ENCODE measurements at regions not wholly inside any gene's neighbourhood (a gene's known extent, or its start where the extent isn't known, plus 50 kb on each side); places are given as distances from the start of the nearest gene placed in this dataset.

DNA sequence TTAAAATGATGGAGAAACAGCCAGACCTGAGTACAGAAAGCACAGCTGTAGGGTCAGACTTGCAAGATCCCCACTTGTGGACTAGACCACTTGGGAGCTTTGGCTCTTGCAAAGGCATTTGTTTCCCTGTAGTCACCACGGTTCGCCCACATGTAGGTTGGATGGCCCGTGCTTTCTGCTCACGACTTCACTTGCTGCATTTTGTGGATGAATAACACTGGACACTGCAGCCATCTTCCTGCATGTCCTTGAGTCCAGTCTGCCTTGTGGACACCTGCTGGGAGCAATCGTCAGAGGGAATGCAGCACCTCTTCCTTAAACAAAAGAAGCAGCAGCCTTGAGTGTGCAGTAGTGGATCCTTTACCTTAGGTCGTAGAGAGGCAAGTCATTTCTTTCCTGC, 372.9 kb upstream of the IRX2 start:
- WGBS, 2 experiments (ENCODE audit: extremely low coverage in 1 of 2, insufficient coverage in 1 of 2, insufficient read length in 1 of 2, insufficient replicate concordance in 2 of 2, low coverage in 1 of 2, low lambda C conversion rate in 2 of 2, missing lambda C conversion rate in 1 of 2) = 64% methylated on average over 6 of the region's 6 CpGs; no CpG with 5 or more reads in 1 of the 2 experiments
- DNase-seq (ENCODE audit: low read depth in 1 of 2, low spot score in 2 of 2) (no peak), FAIRE-seq (no peak)
- ChIA-PET CTCF (ENCODE audit: partially characterized antibody) (interaction anchor here (1.1 kb wide), 1 partner anchor 23 kb away, joined by 3 read pairs; no protein-coding TSS in a partner anchor), POLR2A (ENCODE audit: partially characterized antibody) (no interaction called here)
- Histone ChIP-seq H3K4me2 (ENCODE audit: insufficient read depth in 1 of 2, low read depth in 2 of 2, low read length in 2 of 2) (no peak overlapping the region; a peak in 1 of 4 replicates), H3K9me3 (ENCODE audit: insufficient read depth in 2 of 2, low read depth in 1 of 2, low read length in 1 of 2) (no peaks in the 10 kb centered on the region), H4K5ac (ENCODE audit: insufficient read length, low read depth, low read length) (peak overlapping the region; percentile 89), H3K27me3 (replicated peaks in 1 of 4; ENCODE audit: control insufficient read depth in 3 of 4, extremely low read depth in 1 of 4, insufficient read depth in 3 of 4, low read length in 3 of 4) (peaks cover 5 to 42% (median 32%) of the 10 kb centered on the region in 4 experiments), H3K27ac (ENCODE audit: low read depth, low read length) (peak overlapping the region; percentile 33; the same call in 1 of the 2 replicates), H4K8ac (ENCODE audit: extremely low read depth, insufficient read depth, low read length) (no peak overlapping the region), H3K4me1 (replicated peaks in 1 of 4; ENCODE audit: control insufficient read depth in 3 of 4, insufficient read depth in 4 of 4, low read length in 3 of 4) (peaks cover 13 to 52% (median 25%) of the 10 kb centered on the region in 4 experiments), H3K4ac (replicated peaks; ENCODE audit: insufficient read length, low read depth, low read length) (peak overlapping the region; percentile 97), H2BK20ac (ENCODE audit: low read length) (peak overlapping the region; percentile 100), H3K4me3 (ENCODE audit: extremely low read depth in 1 of 4, insufficient read depth in 2 of 4, low read depth in 3 of 4, low read length in 4 of 4) (no peak overlapping the region), H3K56ac (replicated peaks; ENCODE audit: insufficient read length, low read depth, low read length) (no peak overlapping the region), H3K23ac (ENCODE audit: insufficient read length) (no peak overlapping the region), H4K20me1 (replicated peaks in 1 of 2; ENCODE audit: control insufficient read depth in 1 of 2, insufficient read depth in 2 of 2, low read length in 2 of 2) (no peaks in the 10 kb centered on the region), H4K91ac (replicated peaks; ENCODE audit: insufficient read length, low read length) (peak overlapping the region; percentile 95), H2AK5ac (ENCODE audit: low read depth, low read length) (peak overlapping the region; percentile 96), H3K9ac (replicated peaks in 1 of 4; ENCODE audit: extremely low read depth in 1 of 4, low read depth in 3 of 4, low read length in 3 of 4) (0 out of 7 replicates have a peak overlapping the region, but pooled peaks of 1 of the 4 experiments have one; percentile 21), H3K14ac (ENCODE audit: insufficient read length) (peak overlapping the region; percentile 97), H2BK15ac (ENCODE audit: low read length) (peak overlapping the region; percentile 61; the same call in 1 of the 2 replicates), H2BK5ac (ENCODE audit: low read depth, low read length) (peak overlapping the region; percentile 85; the same call in 1 of the 2 replicates), H2BK120ac (replicated peaks; ENCODE audit: low read depth, low read length) (peak overlapping the region; percentile 93), H2AFZ (ENCODE audit: low read length) (no peak overlapping the region), H3K36me3 (ENCODE audit: control insufficient read depth in 2 of 4, insufficient read depth in 4 of 4, low read length in 3 of 4) (no peaks in the 10 kb centered on the region), H3K23me2 (ENCODE audit: low read depth, low read length) (no peaks in the 10 kb centered on the region; the same call in 1 of the 2 replicates), H3K79me2 (ENCODE audit: control insufficient read depth in 1 of 2, insufficient read depth in 2 of 2, low read length in 2 of 2) (no peaks in the 10 kb centered on the region), H3K18ac (ENCODE audit: extremely low read depth, low read length) (peak overlapping the region; percentile 96), H3K79me1 (ENCODE audit: low read depth, low read length) (no peaks in the 10 kb centered on the region), H2BK12ac (ENCODE audit: low read depth, low read length) (peak overlapping the region; percentile 99)
- TF ChIP-seq HDAC6 (IDR thresholded peaks at IDR 0.05; ENCODE audit: low read depth, low read length) (no peak), FOSL1 (IDR thresholded peaks at IDR 0.05; ENCODE audit: insufficient read depth, low read depth, low read length) (no peak), ZNF274 (IDR thresholded peaks at IDR 0.05; ENCODE audit: borderline replicate concordance, extremely low read depth, low read length) (no peak), RNF2 (IDR thresholded peaks at IDR 0.05; ENCODE audit: borderline replicate concordance, low read depth, low read length, missing control alignments, poor library complexity, severe bottlenecking) (no peak), CREB1 (IDR thresholded peaks at IDR 0.05) (no peak), KDM4A (IDR thresholded peaks at IDR 0.05; ENCODE audit: low read depth, low read length, severe bottlenecking) (no peak), CHD2 (IDR thresholded peaks at IDR 0.05; ENCODE audit: low read length) (no peak), BCL11A (IDR thresholded peaks at IDR 0.05; ENCODE audit: low read depth in 2 of 2, low read length in 2 of 2) (no peak), SP2 (IDR thresholded peaks at IDR 0.05; ENCODE audit: low read length) (no peak), CTBP2 (IDR thresholded peaks at IDR 0.05; ENCODE audit: borderline replicate concordance, insufficient read depth, insufficient read length, low read length) (no peak), CEBPB (IDR thresholded peaks at IDR 0.05; ENCODE audit: low read depth, low read length) (no peak), SP1 (IDR thresholded peaks at IDR 0.05; ENCODE audit: low read depth, low read length) (no peak)
- TF ChIP-seq, protein P1, sequence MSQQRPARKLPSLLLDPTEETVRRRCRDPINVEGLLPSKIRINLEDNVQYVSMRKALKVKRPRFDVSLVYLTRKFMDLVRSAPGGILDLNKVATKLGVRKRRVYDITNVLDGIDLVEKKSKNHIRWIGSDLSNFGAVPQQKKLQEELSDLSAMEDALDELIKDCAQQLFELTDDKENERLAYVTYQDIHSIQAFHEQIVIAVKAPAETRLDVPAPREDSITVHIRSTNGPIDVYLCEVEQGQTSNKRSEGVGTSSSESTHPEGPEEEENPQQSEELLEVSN (IDR thresholded peaks at IDR 0.05) = no peak
- TF ChIP-seq, protein P2, sequence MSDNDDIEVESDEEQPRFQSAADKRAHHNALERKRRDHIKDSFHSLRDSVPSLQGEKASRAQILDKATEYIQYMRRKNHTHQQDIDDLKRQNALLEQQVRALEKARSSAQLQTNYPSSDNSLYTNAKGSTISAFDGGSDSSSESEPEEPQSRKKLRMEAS (IDR thresholded peaks at IDR 0.05) = no peak
